ENCODE measurements at regions not wholly inside any gene's neighbourhood (a gene's known extent, or its start where the extent isn't known, plus 50 kb on each side); places are given as distances from the start of the nearest gene placed in this dataset.

- no peak for TF ChIP-seq POLR2A (IDR thresholded peaks at IDR 0.05)
- TF ChIP-seq, protein P1, sequence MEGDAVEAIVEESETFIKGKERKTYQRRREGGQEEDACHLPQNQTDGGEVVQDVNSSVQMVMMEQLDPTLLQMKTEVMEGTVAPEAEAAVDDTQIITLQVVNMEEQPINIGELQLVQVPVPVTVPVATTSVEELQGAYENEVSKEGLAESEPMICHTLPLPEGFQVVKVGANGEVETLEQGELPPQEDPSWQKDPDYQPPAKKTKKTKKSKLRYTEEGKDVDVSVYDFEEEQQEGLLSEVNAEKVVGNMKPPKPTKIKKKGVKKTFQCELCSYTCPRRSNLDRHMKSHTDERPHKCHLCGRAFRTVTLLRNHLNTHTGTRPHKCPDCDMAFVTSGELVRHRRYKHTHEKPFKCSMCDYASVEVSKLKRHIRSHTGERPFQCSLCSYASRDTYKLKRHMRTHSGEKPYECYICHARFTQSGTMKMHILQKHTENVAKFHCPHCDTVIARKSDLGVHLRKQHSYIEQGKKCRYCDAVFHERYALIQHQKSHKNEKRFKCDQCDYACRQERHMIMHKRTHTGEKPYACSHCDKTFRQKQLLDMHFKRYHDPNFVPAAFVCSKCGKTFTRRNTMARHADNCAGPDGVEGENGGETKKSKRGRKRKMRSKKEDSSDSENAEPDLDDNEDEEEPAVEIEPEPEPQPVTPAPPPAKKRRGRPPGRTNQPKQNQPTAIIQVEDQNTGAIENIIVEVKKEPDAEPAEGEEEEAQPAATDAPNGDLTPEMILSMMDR (IDR thresholded peaks at IDR 0.05), result no peak
These were observed 205.9 kb downstream of the ACKR3 start for GRCh38 chr2:236775511-236775910.

Data from ovary (tissue), 3 donors.